Esophagus muscularis mucosa (tissue), 4 donors: ENCODE measurements at regions not wholly inside any gene's neighbourhood (a gene's known extent, or its start where the extent isn't known, plus 50 kb on each side); places are given as distances from the start of the nearest gene placed in this dataset.

Experiments
- EP300 ChIP-seq: sonication (generic); formaldehyde crosslinking; IDR thresholded peaks from one replicate; pipeline ENCODE4 v1.6.1; 2017; ENCODE audit warnings: antibody characterized with exemption
- POLR2A ChIP-seq: fragments of 450-650 bp; IDR thresholded peaks from one replicate; pipeline ENCODE4 v1.6.1; 2017; ENCODE audit warnings: antibody characterized with exemption, moderate library complexity, mild to moderate bottlenecking, low read depth
- POLR2AphosphoS5 ChIP-seq, 2 donors: sonication (generic); formaldehyde crosslinking; IDR thresholded peaks; one replicate each; pipeline ENCODE4 v1.6.1; 2017; ENCODE audit warnings: antibody characterized with exemption in 2 of 2
- TF ChIP-seq, protein P1 (sequence below), 3 experiments: fragments of 200-600 bp in 2 of 3; fragments of 450-650 bp in 1 of 3; sonication (generic) in 2 of 3; IDR thresholded peaks; one replicate each; pipeline ENCODE4 v1.5.1; 2017 to 2019; ENCODE audit warnings: antibody characterized with exemption in 3 of 3, mild to moderate bottlenecking in 2 of 3, moderate library complexity in 1 of 3

- no peak for TF ChIP-seq EP300
- TF ChIP-seq, protein P1, sequence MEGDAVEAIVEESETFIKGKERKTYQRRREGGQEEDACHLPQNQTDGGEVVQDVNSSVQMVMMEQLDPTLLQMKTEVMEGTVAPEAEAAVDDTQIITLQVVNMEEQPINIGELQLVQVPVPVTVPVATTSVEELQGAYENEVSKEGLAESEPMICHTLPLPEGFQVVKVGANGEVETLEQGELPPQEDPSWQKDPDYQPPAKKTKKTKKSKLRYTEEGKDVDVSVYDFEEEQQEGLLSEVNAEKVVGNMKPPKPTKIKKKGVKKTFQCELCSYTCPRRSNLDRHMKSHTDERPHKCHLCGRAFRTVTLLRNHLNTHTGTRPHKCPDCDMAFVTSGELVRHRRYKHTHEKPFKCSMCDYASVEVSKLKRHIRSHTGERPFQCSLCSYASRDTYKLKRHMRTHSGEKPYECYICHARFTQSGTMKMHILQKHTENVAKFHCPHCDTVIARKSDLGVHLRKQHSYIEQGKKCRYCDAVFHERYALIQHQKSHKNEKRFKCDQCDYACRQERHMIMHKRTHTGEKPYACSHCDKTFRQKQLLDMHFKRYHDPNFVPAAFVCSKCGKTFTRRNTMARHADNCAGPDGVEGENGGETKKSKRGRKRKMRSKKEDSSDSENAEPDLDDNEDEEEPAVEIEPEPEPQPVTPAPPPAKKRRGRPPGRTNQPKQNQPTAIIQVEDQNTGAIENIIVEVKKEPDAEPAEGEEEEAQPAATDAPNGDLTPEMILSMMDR (IDR thresholded peaks at IDR 0.05), result no peak
- TF ChIP-seq POLR2A, result no peak
- no peak for TF ChIP-seq POLR2AphosphoS5 (IDR thresholded peaks at IDR 0.05)
Observed at GRCh38 chr5:58136406-58136805, 323.5 kb downstream of the PLK2 start.
